Esophagus mucosa (tissue), 1 donor: ENCODE measurements at regions not wholly inside any gene's neighbourhood (a gene's known extent, or its start where the extent isn't known, plus 50 kb on each side); places are given as distances from the start of the nearest gene placed in this dataset.

ENCODE experiments used
- ATAC-seq: fragments of 200-7000 bp; cut with Tn5 transposase; one replicate; pipeline ENCODE4 v1.9.1; 2020
- donor health status: DM: yes; HTN: yes; CAD: no.

- ATAC-seq = no peak
Measured at GRCh38 chr21:38927776-38928175, 122.0 kb downstream of the ETS2 start.

DNA sequence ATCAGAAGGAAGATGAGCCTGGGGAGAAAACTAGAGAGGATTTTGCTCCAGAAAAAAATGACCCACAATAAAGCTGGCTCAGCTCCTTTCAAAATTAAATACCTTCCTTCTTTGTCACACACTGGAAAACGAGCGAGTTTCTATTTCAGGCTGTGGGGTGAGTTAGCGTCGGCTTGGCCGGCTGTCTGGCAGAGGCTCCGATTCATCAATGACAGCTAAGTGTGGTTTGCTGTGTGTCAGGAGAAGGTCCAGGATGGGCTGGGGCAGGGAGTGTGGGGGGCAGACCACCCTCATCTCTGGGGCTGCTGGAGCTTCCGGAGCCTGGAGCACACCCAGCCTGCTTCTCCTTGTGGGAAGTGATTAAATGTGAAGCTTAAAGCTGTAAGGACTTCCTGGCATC lies 120.2 kb downstream of the ETS2 start:
- ATAC-seq = peak; percentile 50

- no peak for ATAC-seq
Measured at GRCh38 chr21:38925478-38925877, 119.7 kb downstream of the ETS2 start.

DNA sequence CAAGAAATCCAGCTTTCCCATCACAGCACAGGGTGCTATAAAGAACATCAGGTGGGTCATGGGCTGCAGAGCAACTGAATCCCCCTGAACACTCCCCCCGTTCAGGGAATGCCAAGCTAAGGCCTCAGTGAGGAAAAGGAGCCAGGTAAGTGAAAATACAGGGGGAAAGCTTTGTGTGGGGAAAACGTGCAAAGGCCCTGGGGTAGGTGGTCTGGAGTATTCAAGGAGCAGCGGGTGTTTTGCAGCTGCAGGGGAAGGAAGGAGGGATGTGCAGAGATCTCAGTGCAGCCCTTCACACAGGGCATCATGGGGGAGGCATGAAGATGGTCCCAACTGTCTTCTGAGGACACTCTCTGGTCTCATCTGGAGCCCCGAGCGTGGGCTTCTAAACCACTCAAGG lies 119.2 kb downstream of the ETS2 start:
- no peak for ATAC-seq

DNA sequence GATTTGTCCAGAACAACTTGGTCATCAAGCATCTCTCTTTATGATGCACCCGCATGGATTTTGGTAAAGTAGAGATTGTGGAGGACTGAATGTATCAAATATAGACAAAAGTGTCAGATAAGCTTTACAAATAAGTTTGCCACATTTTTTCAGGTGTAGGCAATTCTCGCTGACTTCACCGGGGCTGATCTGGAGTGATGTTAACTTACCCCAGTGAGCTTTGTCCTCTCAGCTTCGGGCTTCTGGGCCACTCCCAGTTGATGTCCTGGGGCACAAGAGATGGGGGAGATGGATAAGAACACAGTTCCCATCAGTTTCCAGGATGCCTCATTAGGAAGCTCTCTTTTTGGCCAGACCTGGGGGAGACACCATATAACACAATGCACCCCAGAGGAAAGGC lies 117.7 kb downstream of the ETS2 start:
- ATAC-seq = no peak

- no peak for ATAC-seq
Measured at GRCh38 chr21:38922474-38923235, 116.9 kb downstream of the ETS2 start.

DNA sequence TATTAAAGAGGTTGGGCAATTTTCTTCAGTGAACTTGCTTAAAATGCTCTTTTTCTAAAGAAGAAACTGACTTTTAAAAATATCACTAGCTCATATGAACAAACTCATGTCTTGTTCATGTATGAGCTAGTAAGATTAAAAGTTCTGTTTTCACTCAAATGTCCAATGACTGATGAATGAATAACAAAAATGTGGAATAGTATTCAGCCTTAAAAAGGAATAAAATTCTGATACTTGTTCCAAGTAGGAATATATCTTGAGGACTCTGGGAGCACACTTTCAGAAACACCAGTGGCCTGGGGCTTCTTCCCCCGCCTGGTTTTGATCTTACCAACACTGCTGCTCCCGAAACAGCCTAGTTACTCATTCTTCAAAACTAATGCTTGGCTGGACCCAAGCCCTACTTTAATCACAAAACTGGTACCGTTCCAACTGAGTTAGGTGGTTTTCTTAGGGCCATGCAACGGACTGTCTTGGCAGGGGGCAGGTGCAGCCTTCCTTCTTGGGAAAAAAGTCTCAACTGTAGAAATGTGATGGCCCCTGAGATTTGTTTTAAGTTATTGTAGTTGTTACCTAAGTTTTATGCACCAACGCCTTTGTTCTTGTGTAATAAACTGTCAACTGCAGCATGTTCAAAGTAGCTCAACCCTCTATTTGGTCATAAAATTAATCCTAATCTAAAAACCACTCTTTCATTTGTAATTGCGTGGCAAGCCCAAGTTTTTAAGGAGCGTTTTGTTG lies 116.0 kb downstream of the ETS2 start:
- peak; percentile 46 for ATAC-seq

- no peak for ATAC-seq
Measured at GRCh38 chr21:38920631-38921398, 115.1 kb downstream of the ETS2 start.

DNA sequence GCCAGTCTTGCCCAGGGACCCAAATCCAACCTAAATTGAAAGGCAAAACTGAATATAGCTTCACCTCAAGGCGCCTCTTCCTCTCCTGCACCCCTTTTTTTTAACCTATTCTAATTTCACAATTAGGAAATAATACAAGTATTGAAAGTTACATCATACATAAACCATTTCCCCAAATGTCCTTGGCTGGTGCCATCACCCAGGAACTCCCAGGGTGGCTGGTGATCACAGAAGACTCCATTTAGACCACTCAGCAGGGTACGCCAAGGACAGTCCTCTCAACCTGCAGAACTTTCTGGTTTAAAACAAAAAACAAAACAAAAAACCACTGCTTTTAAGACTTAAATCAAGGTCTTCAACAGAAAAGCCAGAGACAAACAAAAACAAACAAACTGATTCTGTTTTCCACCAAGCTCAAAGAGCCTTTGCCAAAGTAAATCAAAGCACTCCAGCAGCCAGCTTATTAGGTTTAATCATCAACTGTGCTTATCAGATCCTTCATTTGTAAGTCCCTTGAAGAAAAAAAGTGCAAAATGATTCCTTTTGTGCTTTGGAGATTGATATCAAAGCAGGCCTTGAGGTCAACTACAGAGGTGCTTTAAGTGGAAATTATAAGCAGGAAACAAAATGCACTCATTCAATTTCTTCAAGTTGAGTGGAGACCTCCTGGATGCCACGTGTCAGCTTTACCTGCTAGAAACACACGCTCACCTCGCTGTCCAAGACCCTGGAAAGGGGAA lies 113.0 kb downstream of the ETS2 start:
- ATAC-seq = no peak

DNA sequence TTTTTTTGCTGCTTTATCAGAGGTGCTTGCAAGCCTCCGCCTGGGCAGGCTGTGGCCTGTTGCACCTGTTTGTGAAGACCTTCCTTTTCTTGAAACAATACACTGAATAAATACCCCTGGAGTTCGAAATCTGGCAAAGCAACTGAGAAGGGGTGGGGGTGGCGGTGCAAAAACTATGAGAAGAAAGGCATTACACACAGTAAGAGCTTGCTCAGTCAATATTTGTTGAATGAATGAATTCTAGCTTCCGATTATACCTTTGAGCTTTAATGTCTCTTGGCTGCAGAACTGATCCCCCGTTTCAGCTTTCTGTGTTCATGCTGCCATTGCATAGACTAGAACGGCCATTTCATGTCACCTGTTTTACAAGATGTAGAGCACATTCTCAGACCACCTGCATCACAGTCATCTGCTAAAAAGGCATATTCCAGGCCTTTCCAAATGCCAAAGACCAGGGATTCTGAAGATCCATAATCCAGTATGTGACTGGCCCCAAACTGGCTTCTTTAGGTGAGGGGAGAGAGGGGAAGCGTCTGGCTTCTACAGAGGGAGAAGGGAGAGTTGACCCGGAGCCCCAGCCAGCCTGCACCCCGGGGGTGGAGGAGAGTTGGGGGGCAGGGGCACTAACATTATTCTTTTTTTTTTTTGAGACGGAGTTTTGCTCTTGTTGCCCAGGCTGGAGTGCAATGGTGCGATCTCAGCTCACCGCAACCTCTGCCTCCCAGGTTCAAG lies 111.5 kb downstream of the ETS2 start:
- no peak for ATAC-seq

GRCh38 chr21:38916214-38916964 lies 110.7 kb downstream of the ETS2 start:
- ATAC-seq = no peak

DNA sequence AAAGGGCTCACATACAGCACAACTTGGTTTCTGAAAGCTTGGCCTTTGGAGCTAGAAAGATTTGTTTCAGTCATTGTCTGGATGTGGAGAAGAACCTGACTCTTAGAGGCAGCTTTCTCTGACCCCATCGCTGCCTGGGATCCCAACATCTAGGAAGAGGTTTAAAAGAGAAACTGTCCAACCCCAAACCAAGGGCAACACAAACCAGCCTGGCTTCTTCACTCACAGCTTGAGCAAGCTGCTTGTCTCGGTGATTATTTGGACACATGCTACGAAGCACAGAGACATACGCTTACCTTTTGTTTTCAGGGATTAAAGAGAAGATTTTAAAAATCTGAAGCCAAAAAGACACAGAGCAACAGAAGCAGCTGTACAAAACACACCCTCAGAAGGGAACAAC lies 109.8 kb downstream of the ETS2 start:
- ATAC-seq = no peak

DNA sequence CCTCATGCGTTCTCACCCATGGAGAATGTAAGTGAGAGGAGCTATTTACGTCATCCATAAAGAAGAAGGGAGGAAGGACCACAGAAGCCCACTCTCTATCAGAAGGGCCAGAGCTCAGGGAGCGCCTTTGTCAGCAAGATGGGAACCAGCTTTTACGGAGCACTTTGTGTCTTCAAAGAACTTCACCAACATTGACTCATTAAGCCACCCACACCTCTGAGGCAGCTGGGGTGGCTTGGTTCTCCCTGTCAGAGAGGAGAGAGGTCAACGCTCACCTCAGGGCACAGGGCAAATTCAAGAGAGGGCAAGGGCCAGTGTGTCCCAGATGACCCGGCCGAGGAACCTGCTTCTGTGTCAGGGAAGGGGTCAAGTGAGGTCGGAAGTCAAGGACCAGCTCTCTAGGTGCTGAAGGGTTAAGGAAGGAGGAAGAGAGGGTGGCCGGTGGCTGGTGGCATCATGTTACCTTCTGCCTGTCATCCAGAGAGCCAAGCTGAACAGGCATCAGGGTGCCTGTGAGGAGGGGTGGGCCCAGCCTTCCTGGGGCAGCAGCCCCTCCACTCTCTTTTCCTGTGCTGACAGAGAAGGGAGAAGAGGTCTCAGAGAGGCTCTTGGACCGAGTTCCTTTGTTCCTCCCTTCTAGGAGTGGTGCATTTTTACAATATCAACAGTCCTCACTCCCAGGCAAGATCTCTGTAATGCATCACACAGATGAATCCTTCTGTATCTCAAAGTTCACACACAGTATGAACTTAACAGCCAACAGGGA lies 109.0 kb downstream of the ETS2 start:
- peak; percentile 7 for ATAC-seq

DNA sequence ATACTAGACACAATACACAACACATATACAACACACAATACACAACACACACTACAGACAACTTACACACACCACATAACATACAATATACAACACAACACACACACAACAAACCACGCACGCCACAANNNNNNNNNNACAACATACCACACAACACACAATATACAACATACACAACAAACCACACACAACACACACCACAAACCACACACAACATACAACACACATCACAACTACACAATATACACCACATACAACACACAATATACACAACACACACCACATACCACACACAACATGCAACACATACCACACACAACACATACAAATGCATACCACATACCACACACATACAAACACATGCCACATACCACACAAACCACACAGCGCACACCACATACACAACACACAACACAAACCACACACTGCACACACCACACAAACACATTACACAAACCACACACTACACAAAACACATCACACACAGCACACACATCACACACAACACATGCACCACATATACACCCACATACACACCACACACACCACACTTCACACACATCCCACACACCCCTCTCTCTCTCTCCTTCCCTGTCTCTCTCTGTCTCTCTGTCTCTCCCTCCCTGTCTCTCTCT lies 108.3 kb downstream of the ETS2 start:
- ATAC-seq = no peak

- peak; percentile 79 for ATAC-seq
Measured at GRCh38 chr21:38913120-38913892, 107.6 kb downstream of the ETS2 start.

DNA sequence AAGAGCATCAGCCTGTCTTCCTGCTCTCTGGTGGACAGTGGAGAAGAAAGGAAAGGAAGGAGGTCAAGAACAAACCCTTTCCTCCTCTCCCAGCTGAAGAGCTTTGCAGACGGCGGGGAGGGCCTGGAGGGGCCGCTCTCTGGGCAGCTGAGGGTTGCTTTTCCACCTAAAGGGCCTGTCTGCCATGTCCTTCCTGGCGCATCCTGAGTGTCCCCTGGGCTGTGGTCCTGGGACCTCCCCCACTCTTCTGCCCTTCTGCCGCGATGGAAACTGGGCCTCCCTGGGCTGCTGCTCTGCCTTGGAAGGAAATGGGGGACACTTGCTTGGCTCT lies 107.0 kb downstream of the ETS2 start:
- no peak for ATAC-seq

- no peak for ATAC-seq
Measured at GRCh38 chr21:38912102-38912629, 106.4 kb downstream of the ETS2 start.

DNA sequence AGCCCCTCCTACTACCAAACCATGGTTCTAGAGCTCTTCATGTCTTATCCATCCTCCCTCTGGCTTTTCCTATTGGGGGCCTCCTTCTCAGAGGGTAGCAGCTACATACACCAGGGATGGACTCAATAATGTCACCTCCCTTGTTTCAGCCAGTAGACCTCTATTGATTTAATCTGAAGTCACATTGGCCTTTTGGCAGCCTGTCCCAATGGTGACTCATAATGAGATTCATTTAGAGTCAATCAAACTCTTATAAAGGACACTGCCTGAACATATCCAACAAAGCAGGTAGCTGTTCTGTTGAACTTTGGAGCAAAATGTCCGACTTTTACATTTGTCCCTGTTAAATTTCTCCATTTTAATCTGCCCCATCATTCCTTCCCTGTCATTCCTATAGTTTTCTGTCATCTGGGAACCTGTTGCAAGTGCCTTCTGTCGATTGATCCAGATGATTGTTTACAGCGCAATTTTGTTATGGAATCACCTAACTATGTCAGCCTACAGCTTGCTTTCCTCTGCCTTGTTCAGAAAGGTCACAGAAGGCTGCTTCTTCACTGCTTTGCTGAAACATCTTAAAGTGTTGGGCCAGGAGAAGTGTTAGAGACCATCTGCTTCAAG lies 105.9 kb downstream of the ETS2 start:
- no peak for ATAC-seq
